Body of pancreas (tissue), 4 donors: ENCODE measurements at regions not wholly inside any gene's neighbourhood (a gene's known extent, or its start where the extent isn't known, plus 50 kb on each side); places are given as distances from the start of the nearest gene placed in this dataset.

Experiments
- CTCF ChIP-seq, 7 experiments: fragments of 450-650 bp in 4 of 7; fragments of 200-600 bp in 3 of 7; sonication (generic) in 3 of 7; IDR thresholded peaks; one replicate each; pipeline ENCODE4 v1.5.1; 2016 to 2019; ENCODE audit warnings: antibody characterized with exemption in 7 of 7
- POLR2A ChIP-seq, 3 donors: fragments of 450-650 bp; IDR thresholded peaks; one replicate each; pipeline ENCODE4 v1.6.1; 2016; ENCODE audit warnings: antibody characterized with exemption in 3 of 3, mild to moderate bottlenecking in 2 of 3

GRCh38 chr2:16408331-16409005, 257.2 kb downstream of the CYRIA start:
- TF ChIP-seq POLR2A (IDR thresholded peaks at IDR 0.05) (no peak), CTCF (IDR thresholded peaks at IDR 0.05) (no peak)
